ENCODE measurements at regions not wholly inside any gene's neighbourhood (a gene's known extent, or its start where the extent isn't known, plus 50 kb on each side); places are given as distances from the start of the nearest gene placed in this dataset.
A peak's percentile ranks its signal among the peaks of the same experiment; 100 is the strongest.

GRCh38 chr13:87259479-87260083 is 411.6 kb upstream of the SLITRK5 start:
- H3K4me1 Mint-ChIP-seq: no peaks in the 10 kb centered on the region
- H3K4me3 Mint-ChIP-seq: no peak overlapping the region
- ChIA-PET POLR2A (no interaction called here), CTCF (no interaction called here)
- peaks cover 5% of the 10 kb centered on the region for H3K9me3 Mint-ChIP-seq (ENCODE audit: low read depth)
- H3K27ac Mint-ChIP-seq: no peak overlapping the region
- no peaks in the 10 kb centered on the region for H3K27me3 Mint-ChIP-seq
- intact Hi-C loops (cut with DNase I, micrococcal nuclease): no loop called here
- ATAC-seq: no peak
- DNase-seq: no peak
- no peaks in the 10 kb centered on the region for H3K36me3 Mint-ChIP-seq (ENCODE audit: low read depth)

- CTCF ChIA-PET: interaction anchor here (0.6 to 2.7 kb wide), 5 partner anchors 14 to 518 kb away, joined by 3 to 21 read pairs (median 3); no protein-coding TSS in a partner anchor
- intact Hi-C loops (cut with DNase I, micrococcal nuclease): loop anchor here (1.0 kb wide), 1 partner anchor 404 kb away; no protein-coding TSS in a partner anchor
- H3K4me3 Mint-ChIP-seq: no peak overlapping the region
- H3K9me3 Mint-ChIP-seq (ENCODE audit: low read depth): no peaks in the 10 kb centered on the region
- H3K4me1 Mint-ChIP-seq: no peaks in the 10 kb centered on the region
- DNase-seq (peak; percentile 54), ATAC-seq (no peak)
- H3K27me3 Mint-ChIP-seq: no peaks in the 10 kb centered on the region
- no peak overlapping the region for H3K27ac Mint-ChIP-seq
- H3K36me3 Mint-ChIP-seq (ENCODE audit: low read depth): no peaks in the 10 kb centered on the region
- POLR2A ChIA-PET: no interaction called here
These were observed 396.9 kb upstream of the SLITRK5 start for GRCh38 chr13:87274209-87274819.

GRCh38 chr13:87280139-87280538 is 391.0 kb upstream of the SLITRK5 start:
- ChIA-PET CTCF (no interaction called here), POLR2A (no interaction called here)
- ATAC-seq (no peak), DNase-seq (no peak)
- H3K27ac Mint-ChIP-seq: no peak overlapping the region
- H3K4me1 Mint-ChIP-seq: no peaks in the 10 kb centered on the region
- intact Hi-C loops (cut with DNase I, micrococcal nuclease): no loop called here
- no peaks in the 10 kb centered on the region for H3K27me3 Mint-ChIP-seq
- H3K36me3 Mint-ChIP-seq (ENCODE audit: low read depth): no peaks in the 10 kb centered on the region
- no peaks in the 10 kb centered on the region for H3K9me3 Mint-ChIP-seq (ENCODE audit: low read depth)
- no peak overlapping the region for H3K4me3 Mint-ChIP-seq

GRCh38 chr13:87287721-87288120 is 383.4 kb upstream of the SLITRK5 start:
- CTCF ChIA-PET: no interaction called here
- H3K4me1 Mint-ChIP-seq: no peaks in the 10 kb centered on the region
- H3K9me3 Mint-ChIP-seq (ENCODE audit: low read depth): no peaks in the 10 kb centered on the region
- intact Hi-C loops (cut with DNase I, micrococcal nuclease): no loop called here
- H3K4me3 Mint-ChIP-seq: no peak overlapping the region
- no peaks in the 10 kb centered on the region for H3K36me3 Mint-ChIP-seq (ENCODE audit: low read depth)
- DNase-seq (no peak), ATAC-seq (no peak)
- POLR2A ChIA-PET: no interaction called here
- no peaks in the 10 kb centered on the region for H3K27me3 Mint-ChIP-seq
- H3K27ac Mint-ChIP-seq: no peak overlapping the region

GRCh38 chr13:87295636-87296035 is 375.5 kb upstream of the SLITRK5 start:
- ChIA-PET POLR2A (no interaction called here), CTCF (no interaction called here)
- Mint-ChIP-seq H3K4me3 (no peak overlapping the region), H3K27me3 (no peaks in the 10 kb centered on the region), H3K4me1 (no peaks in the 10 kb centered on the region), H3K36me3 (ENCODE audit: low read depth) (no peaks in the 10 kb centered on the region), H3K9me3 (ENCODE audit: low read depth) (no peaks in the 10 kb centered on the region), H3K27ac (no peak overlapping the region)
- ATAC-seq (no peak), DNase-seq (no peak)
- intact Hi-C loops (cut with DNase I, micrococcal nuclease): no loop called here

- no peak overlapping the region for H3K27ac Mint-ChIP-seq
- H3K4me3 Mint-ChIP-seq: no peak overlapping the region
- H3K36me3 Mint-ChIP-seq (ENCODE audit: low read depth): no peaks in the 10 kb centered on the region
- ChIA-PET CTCF (no interaction called here), POLR2A (no interaction called here)
- no peaks in the 10 kb centered on the region for H3K4me1 Mint-ChIP-seq
- ATAC-seq: no peak
- H3K9me3 Mint-ChIP-seq (ENCODE audit: low read depth): peaks cover 5% of the 10 kb centered on the region
- no peak for DNase-seq
- intact Hi-C loops (cut with DNase I, micrococcal nuclease): no loop called here
- no peaks in the 10 kb centered on the region for H3K27me3 Mint-ChIP-seq
These were observed 369.1 kb upstream of the SLITRK5 start for GRCh38 chr13:87302034-87302433.

GRCh38 chr13:87302931-87303330 is 368.2 kb upstream of the SLITRK5 start:
- no peaks in the 10 kb centered on the region for H3K36me3 Mint-ChIP-seq (ENCODE audit: low read depth)
- H3K4me3 Mint-ChIP-seq: no peak overlapping the region
- no peaks in the 10 kb centered on the region for H3K27me3 Mint-ChIP-seq
- H3K4me1 Mint-ChIP-seq: no peaks in the 10 kb centered on the region
- DNase-seq (no peak), ATAC-seq (no peak)
- CTCF ChIA-PET: no interaction called here
- intact Hi-C loops (cut with DNase I, micrococcal nuclease): no loop called here
- peaks cover 5% of the 10 kb centered on the region for H3K9me3 Mint-ChIP-seq (ENCODE audit: low read depth)
- no peak overlapping the region for H3K27ac Mint-ChIP-seq
- POLR2A ChIA-PET: no interaction called here

- Mint-ChIP-seq H3K4me3 (no peak overlapping the region), H3K27ac (no peak overlapping the region), H3K9me3 (ENCODE audit: low read depth) (peaks cover 2% of the 10 kb centered on the region), H3K36me3 (ENCODE audit: low read depth) (no peaks in the 10 kb centered on the region), H3K4me1 (no peaks in the 10 kb centered on the region), H3K27me3 (no peaks in the 10 kb centered on the region)
- intact Hi-C loops (cut with DNase I, micrococcal nuclease): no loop called here
- POLR2A ChIA-PET: no interaction called here
- DNase-seq: no peak
- ATAC-seq: peak; percentile 33
- CTCF ChIA-PET: no interaction called here
These were observed 360.0 kb upstream of the SLITRK5 start for GRCh38 chr13:87311165-87311564.

- no peak overlapping the region for H3K4me3 Mint-ChIP-seq
- DNase-seq (no peak), ATAC-seq (no peak)
- H3K27ac Mint-ChIP-seq: no peak overlapping the region
- no peaks in the 10 kb centered on the region for H3K4me1 Mint-ChIP-seq
- H3K9me3 Mint-ChIP-seq (ENCODE audit: low read depth): peaks cover 2% of the 10 kb centered on the region
- ChIA-PET POLR2A (no interaction called here), CTCF (no interaction called here)
- H3K27me3 Mint-ChIP-seq: no peaks in the 10 kb centered on the region
- H3K36me3 Mint-ChIP-seq (ENCODE audit: low read depth): no peaks in the 10 kb centered on the region
- intact Hi-C loops (cut with DNase I, micrococcal nuclease): no loop called here
These were observed 356.3 kb upstream of the SLITRK5 start for GRCh38 chr13:87314822-87315221.

GRCh38 chr13:87322386-87322785 is 348.8 kb upstream of the SLITRK5 start:
- Mint-ChIP-seq H3K9me3 (ENCODE audit: low read depth) (peaks cover 2% of the 10 kb centered on the region), H3K4me3 (no peak overlapping the region), H3K27ac (no peak overlapping the region), H3K4me1 (no peaks in the 10 kb centered on the region), H3K27me3 (no peaks in the 10 kb centered on the region), H3K36me3 (ENCODE audit: low read depth) (no peaks in the 10 kb centered on the region)
- ChIA-PET POLR2A (no interaction called here), CTCF (no interaction called here)
- ATAC-seq: no peak
- no peak for DNase-seq
- intact Hi-C loops (cut with DNase I, micrococcal nuclease): no loop called here

- intact Hi-C loops (cut with DNase I, micrococcal nuclease): no loop called here
- no peak for ATAC-seq
These were observed 346.6 kb upstream of the SLITRK5 start for GRCh38 chr13:87324558-87324957.

GRCh38 chr13:87331178-87331577 is 340.0 kb upstream of the SLITRK5 start:
- no peaks in the 10 kb centered on the region for H3K4me1 Mint-ChIP-seq
- no peaks in the 10 kb centered on the region for H3K27me3 Mint-ChIP-seq
- H3K27ac Mint-ChIP-seq: no peak overlapping the region
- ChIA-PET CTCF (no interaction called here), POLR2A (no interaction called here)
- DNase-seq: no peak
- intact Hi-C loops (cut with DNase I, micrococcal nuclease): no loop called here
- H3K4me3 Mint-ChIP-seq: no peak overlapping the region
- no peak for ATAC-seq
- H3K9me3 Mint-ChIP-seq (ENCODE audit: low read depth): peaks cover 3% of the 10 kb centered on the region
- no peaks in the 10 kb centered on the region for H3K36me3 Mint-ChIP-seq (ENCODE audit: low read depth)

More at GRCh38 chr13:87324558-87324957, 346.6 kb upstream of the SLITRK5 start:
- no peak for DNase-seq
- H3K9me3 Mint-ChIP-seq (ENCODE audit: low read depth): peaks cover 4% of the 10 kb centered on the region
- CTCF ChIA-PET: no interaction called here
- no peaks in the 10 kb centered on the region for H3K4me1 Mint-ChIP-seq
- POLR2A ChIA-PET: no interaction called here
- H3K4me3 Mint-ChIP-seq: no peak overlapping the region
- H3K36me3 Mint-ChIP-seq (ENCODE audit: low read depth): no peaks in the 10 kb centered on the region
- H3K27ac Mint-ChIP-seq: no peak overlapping the region
- no peaks in the 10 kb centered on the region for H3K27me3 Mint-ChIP-seq
